Activated CD8-positive, alpha-beta memory T cell treated with anti-CD3 and anti-CD28 coated beads, Interleukin-2, amount 10 ng/mL, durations not matched to agents 7 days and 5 days (primary cell): ENCODE measurements at regions not wholly inside any gene's neighbourhood (a gene's known extent, or its start where the extent isn't known, plus 50 kb on each side); places are given as distances from the start of the nearest gene placed in this dataset.

Experiments used
- ATAC-seq: fragments of 150-1000 bp; cut with Tn5 transposase; one replicate; pipeline ENCODE4 v1.10.0; 2021; ENCODE audit warnings: moderate library complexity
- CTCF ChIA-PET: fragments of 350-600 bp; sonication (Branson Sonifier 250); formaldehyde crosslinking; loops from one replicate; lab custom pipeline; 2021; ENCODE audit warnings: antibody characterized with exemption; lab: Charles Lee
- DNase-seq: peaks from one replicate; pipeline ENCODE4 v3.0.0-alpha.2; 2020
- H3K27ac Mint-ChIP-seq: one replicate; pipeline ENCODE4 v1.8.0; 2021; ENCODE audit warnings: mild to moderate bottlenecking, mixed read lengths
- H3K27me3 Mint-ChIP-seq: one replicate; pipeline ENCODE4 v1.8.0; 2021; ENCODE audit warnings: mixed read lengths
- H3K36me3 Mint-ChIP-seq: one replicate; pipeline ENCODE4 v1.8.0; 2021; ENCODE audit warnings: mild to moderate bottlenecking, mixed read lengths
- H3K4me1 Mint-ChIP-seq: one replicate; pipeline ENCODE4 v1.8.0; 2021; ENCODE audit warnings: mixed read lengths
- H3K4me3 Mint-ChIP-seq: one replicate; pipeline ENCODE4 v1.8.0; 2021; ENCODE audit warnings: mild to moderate bottlenecking, moderate library complexity, mixed read lengths
- H3K9me3 Mint-ChIP-seq: one replicate; pipeline ENCODE4 v1.8.0; 2022; ENCODE audit warnings: low read depth, mixed read lengths

DNA sequence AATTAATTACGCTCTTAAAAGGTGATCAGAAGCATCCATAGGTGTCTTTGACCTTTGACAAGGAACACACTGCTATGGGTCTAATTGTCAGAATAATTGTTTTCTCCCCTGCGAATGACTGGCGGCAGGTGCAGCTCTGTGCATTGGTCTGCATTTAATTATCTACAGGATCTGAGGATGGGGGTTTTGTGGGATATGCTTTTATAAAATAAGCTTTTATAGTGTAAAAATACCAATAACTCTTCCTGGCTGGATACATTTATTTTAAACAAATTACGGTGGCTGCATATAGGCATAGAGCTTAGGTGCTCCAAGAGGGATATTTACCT is 201.6 kb upstream of the RGMA start:
- no peak for ATAC-seq
- Mint-ChIP-seq H3K4me3 (no peak overlapping the region), H3K27me3 (peaks cover 21% of the 10 kb centered on the region), H3K27ac (no peak overlapping the region), H3K36me3 (no peaks in the 10 kb centered on the region), H3K9me3 (no peaks in the 10 kb centered on the region), H3K4me1 (peaks cover 4% of the 10 kb centered on the region)
- CTCF ChIA-PET, result interaction anchor here (1.1 to 2.1 kb wide), 2 partner anchors 33 to 203 kb away, joined by 3 to 5 read pairs; no protein-coding TSS in a partner anchor
- peak; percentile 15 for DNase-seq

GRCh38 chr15:93289941-93290617 is 201.1 kb upstream of the RGMA start:
- Mint-ChIP-seq H3K36me3 (no peaks in the 10 kb centered on the region), H3K4me3 (no peak overlapping the region), H3K9me3 (no peaks in the 10 kb centered on the region), H3K27ac (no peak overlapping the region), H3K27me3 (peaks cover 20% of the 10 kb centered on the region), H3K4me1 (peaks cover 4% of the 10 kb centered on the region)
- CTCF ChIA-PET, result interaction anchor here (1.1 to 2.1 kb wide), 2 partner anchors 32 to 202 kb away, joined by 3 to 5 read pairs; no protein-coding TSS in a partner anchor
- ATAC-seq, result no peak
- peak; percentile 27 for DNase-seq

DNA sequence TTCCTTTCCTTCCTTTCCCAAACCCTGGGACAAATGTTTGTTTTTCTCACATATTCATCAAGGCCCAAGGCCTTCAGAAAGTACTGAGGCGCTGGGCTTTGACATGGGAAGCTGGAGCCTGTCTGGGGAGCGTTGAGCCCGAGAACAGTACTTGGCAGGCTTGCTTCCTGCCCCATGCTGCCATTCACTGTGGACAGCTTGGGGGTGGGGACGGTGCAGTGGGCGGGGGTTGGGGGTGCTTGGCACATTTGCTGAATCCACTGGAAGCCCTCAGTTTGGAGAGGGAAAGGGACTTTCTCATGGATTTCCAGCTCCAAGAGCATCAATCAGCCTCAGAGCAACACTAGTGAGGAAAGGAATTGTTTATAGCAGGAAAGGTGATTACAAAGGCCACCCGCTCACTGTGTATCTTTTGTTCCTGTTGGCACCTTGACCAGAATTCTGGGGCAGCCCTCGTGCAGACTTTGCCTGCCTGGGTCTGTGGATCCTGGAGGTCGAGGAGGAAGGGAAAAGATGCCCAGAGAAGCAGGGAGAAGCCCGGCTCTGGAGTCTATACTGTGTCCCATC is 199.8 kb upstream of the RGMA start:
- H3K27ac Mint-ChIP-seq, result no peak overlapping the region
- DNase-seq, result peak; percentile 19
- no peaks in the 10 kb centered on the region for H3K9me3 Mint-ChIP-seq
- CTCF ChIA-PET, result no interaction called here
- H3K4me1 Mint-ChIP-seq, result peaks cover 4% of the 10 kb centered on the region
- peaks cover 15% of the 10 kb centered on the region for H3K27me3 Mint-ChIP-seq
- H3K36me3 Mint-ChIP-seq, result no peaks in the 10 kb centered on the region
- no peak overlapping the region for H3K4me3 Mint-ChIP-seq
- ATAC-seq, result no peak

GRCh38 chr15:93286446-93286845 is 197.4 kb upstream of the RGMA start:
- no peak overlapping the region for H3K27ac Mint-ChIP-seq
- CTCF ChIA-PET, result no interaction called here

DNA sequence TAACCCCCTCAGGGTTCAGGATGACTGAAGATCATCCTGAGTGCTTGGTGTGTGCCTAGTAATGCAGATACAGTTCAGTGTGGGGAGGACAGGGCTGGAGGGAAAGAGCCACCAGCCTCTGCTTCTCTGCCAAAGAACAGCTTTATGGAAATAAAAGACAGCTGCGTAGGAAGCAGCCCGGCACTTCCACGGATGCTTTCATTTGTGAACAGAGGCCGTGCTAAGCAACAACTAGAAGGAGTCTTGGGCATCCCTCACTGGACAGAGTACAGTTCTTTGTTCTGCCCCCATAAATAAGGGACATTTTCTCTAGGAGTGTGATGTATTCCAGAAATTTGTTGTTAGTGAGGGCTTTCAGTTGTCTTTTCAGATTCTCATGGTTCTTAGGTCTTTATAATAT is 194.8 kb upstream of the RGMA start:
- DNase-seq (no peak), ATAC-seq (no peak)
- H3K4me1 Mint-ChIP-seq, result no peaks in the 10 kb centered on the region
- peaks cover 10% of the 10 kb centered on the region for H3K27me3 Mint-ChIP-seq
- H3K27ac Mint-ChIP-seq, result no peak overlapping the region
- CTCF ChIA-PET, result no interaction called here
- H3K36me3 Mint-ChIP-seq, result no peaks in the 10 kb centered on the region
- H3K4me3 Mint-ChIP-seq, result no peak overlapping the region
- H3K9me3 Mint-ChIP-seq, result no peaks in the 10 kb centered on the region

More at GRCh38 chr15:93286446-93286845, 197.4 kb upstream of the RGMA start:
- no peak overlapping the region for H3K4me3 Mint-ChIP-seq
- DNase-seq (peak; percentile 4), ATAC-seq (no peak)
- peaks cover 4% of the 10 kb centered on the region for H3K4me1 Mint-ChIP-seq
- peaks cover 21% of the 10 kb centered on the region for H3K27me3 Mint-ChIP-seq
- no peaks in the 10 kb centered on the region for H3K9me3 Mint-ChIP-seq
- H3K36me3 Mint-ChIP-seq, result no peaks in the 10 kb centered on the region

GRCh38 chr15:93282808-93283207 is 193.8 kb upstream of the RGMA start:
- Mint-ChIP-seq H3K36me3 (no peaks in the 10 kb centered on the region), H3K27me3 (peaks cover 10% of the 10 kb centered on the region), H3K4me1 (no peaks in the 10 kb centered on the region), H3K4me3 (no peak overlapping the region), H3K27ac (no peak overlapping the region), H3K9me3 (no peaks in the 10 kb centered on the region)
- CTCF ChIA-PET, result no interaction called here
- DNase-seq (no peak), ATAC-seq (no peak)

DNA sequence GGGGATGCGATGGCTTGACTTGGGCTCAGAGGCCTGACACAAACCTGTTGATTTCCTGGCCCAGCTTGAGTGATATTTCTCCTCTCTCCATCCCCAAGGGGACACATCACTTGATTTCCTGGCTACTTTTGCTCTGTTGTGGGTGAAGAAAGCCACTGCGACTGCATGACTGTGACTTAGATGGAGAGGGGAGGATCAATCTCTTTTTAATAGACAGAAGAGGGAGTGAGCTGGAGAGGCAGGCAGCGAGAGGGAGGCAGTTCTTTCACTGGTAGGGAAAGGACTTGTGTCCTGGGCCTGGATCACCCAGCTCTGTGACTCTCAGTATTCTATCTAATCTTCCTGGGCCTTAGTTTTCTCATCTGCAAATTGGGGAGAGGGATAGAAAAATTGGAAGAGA is 189.8 kb upstream of the RGMA start:
- no peak for DNase-seq
- no peak overlapping the region for H3K4me3 Mint-ChIP-seq

GRCh38 chr15:93278006-93278405 is 189.0 kb upstream of the RGMA start:
- no peak overlapping the region for H3K4me3 Mint-ChIP-seq
- H3K9me3 Mint-ChIP-seq, result no peaks in the 10 kb centered on the region
- CTCF ChIA-PET, result no interaction called here
- no peaks in the 10 kb centered on the region for H3K4me1 Mint-ChIP-seq
- no peak for DNase-seq
- H3K36me3 Mint-ChIP-seq, result no peaks in the 10 kb centered on the region
- no peak for ATAC-seq
- no peak overlapping the region for H3K27ac Mint-ChIP-seq
- peaks cover 7% of the 10 kb centered on the region for H3K27me3 Mint-ChIP-seq

More for the DNA sequence above, 189.8 kb upstream of the RGMA start:
- no peaks in the 10 kb centered on the region for H3K36me3 Mint-ChIP-seq
- ATAC-seq, result no peak
- H3K27me3 Mint-ChIP-seq, result peaks cover 10% of the 10 kb centered on the region
- CTCF ChIA-PET, result no interaction called here
- H3K9me3 Mint-ChIP-seq, result no peaks in the 10 kb centered on the region
- H3K27ac Mint-ChIP-seq, result no peak overlapping the region
- H3K4me1 Mint-ChIP-seq, result no peaks in the 10 kb centered on the region

- H3K27ac Mint-ChIP-seq, result no peak overlapping the region
- no peaks in the 10 kb centered on the region for H3K27me3 Mint-ChIP-seq
- CTCF ChIA-PET, result no interaction called here
- no peak for ATAC-seq
- no peak overlapping the region for H3K4me3 Mint-ChIP-seq
- peak; percentile 2 for DNase-seq
- H3K36me3 Mint-ChIP-seq, result no peaks in the 10 kb centered on the region
- H3K9me3 Mint-ChIP-seq, result peaks cover 5% of the 10 kb centered on the region
- H3K4me1 Mint-ChIP-seq, result no peaks in the 10 kb centered on the region
Observed at GRCh38 chr15:93274257-93274656, 185.2 kb upstream of the RGMA start.

- H3K27me3 Mint-ChIP-seq, result no peaks in the 10 kb centered on the region
- no peak overlapping the region for H3K4me3 Mint-ChIP-seq
- no peaks in the 10 kb centered on the region for H3K4me1 Mint-ChIP-seq
- no peak for ATAC-seq
- CTCF ChIA-PET, result no interaction called here
- H3K36me3 Mint-ChIP-seq, result no peaks in the 10 kb centered on the region
- no peak overlapping the region for H3K27ac Mint-ChIP-seq
- H3K9me3 Mint-ChIP-seq, result peaks cover 5% of the 10 kb centered on the region
- peak; percentile 8 for DNase-seq
Observed at GRCh38 chr15:93271871-93272270, 182.9 kb upstream of the RGMA start.

GRCh38 chr15:93270937-93271467 is 182.0 kb upstream of the RGMA start:
- no peak overlapping the region for H3K4me3 Mint-ChIP-seq
- no peaks in the 10 kb centered on the region for H3K4me1 Mint-ChIP-seq
- CTCF ChIA-PET, result no interaction called here
- no peak overlapping the region for H3K27ac Mint-ChIP-seq
- no peak for DNase-seq
- H3K27me3 Mint-ChIP-seq, result no peaks in the 10 kb centered on the region
- no peak for ATAC-seq
- H3K9me3 Mint-ChIP-seq, result peaks cover 5% of the 10 kb centered on the region
- no peaks in the 10 kb centered on the region for H3K36me3 Mint-ChIP-seq

- CTCF ChIA-PET, result no interaction called here
- no peaks in the 10 kb centered on the region for H3K36me3 Mint-ChIP-seq
- H3K4me3 Mint-ChIP-seq, result no peak overlapping the region
- H3K9me3 Mint-ChIP-seq, result peaks cover 5% of the 10 kb centered on the region
- no peaks in the 10 kb centered on the region for H3K4me1 Mint-ChIP-seq
- ATAC-seq, result no peak
- DNase-seq, result no peak
- no peaks in the 10 kb centered on the region for H3K27me3 Mint-ChIP-seq
- no peak overlapping the region for H3K27ac Mint-ChIP-seq
Observed at GRCh38 chr15:93268066-93268465, 179.1 kb upstream of the RGMA start.

GRCh38 chr15:93266291-93266690 is 177.3 kb upstream of the RGMA start:
- H3K4me3 Mint-ChIP-seq, result no peak overlapping the region
- H3K9me3 Mint-ChIP-seq, result peaks cover 2% of the 10 kb centered on the region
- CTCF ChIA-PET, result interaction anchor here (1.1 kb wide), 1 partner anchor 178 kb away, joined by 3 read pairs; no protein-coding TSS in a partner anchor
- no peaks in the 10 kb centered on the region for H3K4me1 Mint-ChIP-seq
- no peak for ATAC-seq
- peaks cover 2% of the 10 kb centered on the region for H3K27me3 Mint-ChIP-seq
- H3K36me3 Mint-ChIP-seq, result no peaks in the 10 kb centered on the region
- no peak for DNase-seq
- H3K27ac Mint-ChIP-seq, result no peak overlapping the region

DNA sequence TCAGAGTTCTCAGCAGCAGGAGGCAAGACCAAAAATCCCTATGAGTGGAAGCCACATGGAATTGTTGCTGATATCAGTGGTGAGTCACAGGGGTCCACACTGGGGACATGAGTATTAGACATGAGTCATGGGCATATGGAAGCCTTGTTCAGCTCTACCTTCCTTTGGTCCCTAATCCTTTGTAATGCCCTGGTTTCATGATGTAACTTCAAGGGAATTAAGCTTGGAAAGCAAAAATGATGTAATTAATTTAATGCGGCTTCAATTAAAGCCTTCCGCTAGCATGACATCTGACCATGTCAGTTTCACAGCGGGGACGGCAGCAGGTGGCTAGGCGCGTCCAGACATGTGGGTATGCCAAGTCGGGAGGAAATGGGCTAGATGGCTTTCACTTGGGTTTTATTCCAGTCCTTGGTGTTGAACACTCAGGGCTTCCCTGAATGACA is 176.1 kb upstream of the RGMA start:
- no peak for ATAC-seq
- CTCF ChIA-PET, result no interaction called here
- H3K4me3 Mint-ChIP-seq, result no peak overlapping the region

More for the DNA sequence above, 176.1 kb upstream of the RGMA start:
- no peak overlapping the region for H3K27ac Mint-ChIP-seq
- H3K4me1 Mint-ChIP-seq, result no peaks in the 10 kb centered on the region
- H3K36me3 Mint-ChIP-seq, result no peaks in the 10 kb centered on the region
- peaks cover 2% of the 10 kb centered on the region for H3K27me3 Mint-ChIP-seq
- no peak for DNase-seq
- H3K9me3 Mint-ChIP-seq, result peaks cover 2% of the 10 kb centered on the region
